GM21360 (cell line): ENCODE measurements at regions not wholly inside any gene's neighbourhood (a gene's known extent, or its start where the extent isn't known, plus 50 kb on each side); places are given as distances from the start of the nearest gene placed in this dataset.
"Not testable (repeated sequence)": the region's sequence is repeated elsewhere in the genome, so short reads cannot be mapped to it uniquely, and the experiment has no call there.

Source experiments
- ATAC-seq: cut with Tn5 transposase; IDR thresholded peaks from one replicate; pipeline ENCODE4 v1.9.1; 2021; ENCODE audit warnings: mild to moderate bottlenecking, moderate library complexity; ENCODE audit not compliant: unreplicated experiment

DNA sequence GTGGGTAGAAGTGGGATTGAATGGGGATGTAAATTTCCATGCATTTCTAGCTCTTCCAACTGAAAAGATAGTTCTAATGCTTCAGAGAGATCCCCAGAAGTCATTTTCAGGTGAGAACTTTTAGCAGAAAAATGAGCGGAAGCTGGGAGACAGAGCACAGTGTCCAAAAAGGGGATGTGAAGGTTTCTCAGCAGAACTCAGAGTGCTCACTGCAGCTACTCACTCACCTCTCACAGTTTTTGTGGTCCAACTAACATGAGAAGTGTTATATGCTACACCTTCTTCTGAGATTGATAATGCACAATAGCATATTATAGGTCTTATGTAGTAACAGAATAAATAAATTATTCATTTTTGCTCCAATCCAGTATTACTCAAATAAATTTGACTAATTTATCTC lies 519.2 kb upstream of the HS3ST5 start:
- ATAC-seq = no peak

DNA sequence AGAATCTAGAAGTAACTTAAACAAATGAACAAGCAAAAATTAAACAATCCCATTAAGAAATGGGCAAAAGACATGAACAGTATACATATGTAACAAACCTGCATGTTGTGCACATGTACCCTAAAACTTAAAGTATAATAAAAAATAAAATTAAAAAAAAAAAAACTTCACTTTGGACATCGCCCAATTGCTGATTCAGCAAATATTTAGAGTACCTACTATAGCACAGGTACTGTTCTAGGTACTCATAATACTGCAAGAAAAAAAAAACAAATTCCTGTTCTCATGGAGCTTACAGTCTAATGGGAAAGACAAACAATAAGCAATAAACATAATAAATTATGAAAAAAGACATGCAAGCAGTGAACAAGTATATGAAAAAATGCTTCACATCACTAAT lies 501.5 kb upstream of the HS3ST5 start:
- ATAC-seq = no peak

DNA sequence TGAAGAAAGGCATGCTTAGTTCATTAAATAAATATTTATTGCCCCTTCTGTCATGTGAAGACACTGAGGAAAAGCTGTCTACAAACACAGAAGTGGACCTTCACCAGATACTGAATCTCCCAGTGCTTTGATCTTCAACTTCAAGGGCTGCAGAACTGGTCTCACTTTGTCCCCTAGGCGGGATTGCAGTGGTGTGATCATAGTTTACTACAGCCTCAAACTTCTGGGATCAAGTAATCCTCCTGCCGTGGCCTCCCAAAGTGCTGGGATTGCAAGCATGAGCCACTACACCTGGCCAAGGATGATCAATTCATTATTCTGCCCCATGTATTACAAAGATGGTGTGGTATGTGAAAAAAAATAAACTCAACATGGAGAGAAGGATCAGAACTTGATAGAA lies 496.2 kb upstream of the HS3ST5 start:
- ATAC-seq = no peak

DNA sequence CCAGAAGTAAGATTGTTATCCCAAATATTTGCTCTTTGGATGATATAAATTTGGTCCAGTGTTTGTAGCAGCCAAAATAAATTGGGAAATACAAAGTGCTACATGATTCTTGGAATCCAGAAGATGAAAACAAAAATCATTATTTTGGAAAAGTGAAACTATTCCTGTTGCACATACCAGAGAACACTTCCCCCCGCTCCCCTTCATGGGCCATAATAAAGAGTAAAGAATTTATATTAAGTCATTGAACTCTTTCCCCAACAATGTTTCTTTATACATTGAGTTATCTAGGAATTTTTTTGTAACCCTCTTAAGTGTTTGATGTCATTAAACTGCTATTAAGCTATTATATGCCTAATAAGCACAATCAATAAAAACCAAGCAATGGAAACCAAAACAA lies 490.4 kb upstream of the HS3ST5 start:
- ATAC-seq = no peak

DNA sequence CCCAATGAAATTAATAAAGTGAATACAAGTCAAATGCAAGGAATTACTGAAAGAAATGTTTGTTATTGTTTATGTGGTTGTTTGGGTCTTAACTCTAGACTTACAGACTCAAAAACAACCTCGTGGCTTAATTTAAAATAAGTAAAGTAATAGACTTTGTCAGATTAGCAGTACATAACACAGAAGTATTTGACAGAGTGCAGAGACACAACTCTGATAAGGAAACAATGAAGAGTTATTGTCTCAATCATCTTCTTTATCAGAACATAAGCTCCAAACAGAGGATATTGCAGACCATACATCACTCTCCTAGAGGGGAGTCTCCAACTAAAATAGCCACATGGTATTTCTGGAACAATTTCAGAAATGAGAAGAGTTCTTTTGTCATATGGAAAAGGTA lies 487.7 kb upstream of the HS3ST5 start:
- no peak for ATAC-seq

DNA sequence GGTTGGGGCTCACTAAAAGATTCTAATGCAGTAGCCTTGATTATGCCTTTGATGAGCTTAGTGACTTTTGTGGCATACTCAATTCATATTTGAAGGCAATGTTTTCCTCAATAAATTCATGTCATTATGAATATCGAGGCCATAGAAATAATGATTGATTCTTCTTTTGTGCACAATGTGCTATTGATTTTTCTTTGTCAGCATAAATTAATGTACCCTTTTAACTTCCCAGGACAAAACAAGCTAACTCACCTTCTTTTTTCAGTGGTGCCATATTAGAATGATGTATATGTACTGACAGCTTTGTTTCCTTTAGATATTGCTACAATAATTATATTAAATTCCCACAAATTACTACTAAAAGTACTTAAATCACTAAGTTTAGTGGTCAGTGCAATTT lies 484.3 kb upstream of the HS3ST5 start:
- ATAC-seq = no peak

DNA sequence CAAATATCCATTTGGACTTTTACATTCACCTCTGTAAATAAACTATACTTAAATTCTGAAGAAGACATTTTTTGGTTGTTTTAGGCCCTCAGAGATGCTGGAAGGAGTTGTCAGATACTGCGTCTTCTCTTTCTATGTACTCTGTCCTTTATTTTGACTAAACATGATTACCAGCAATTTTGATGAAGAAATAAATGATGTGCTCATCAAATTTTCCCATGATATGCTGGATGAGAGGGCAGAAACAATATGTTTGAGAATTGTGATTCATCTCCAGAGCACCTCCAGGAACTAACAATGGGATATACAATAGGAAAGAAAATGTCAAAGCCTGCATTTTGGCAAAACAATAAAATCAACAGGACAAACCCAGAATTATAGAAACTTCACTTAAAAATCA lies 481.6 kb upstream of the HS3ST5 start:
- ATAC-seq = no peak

DNA sequence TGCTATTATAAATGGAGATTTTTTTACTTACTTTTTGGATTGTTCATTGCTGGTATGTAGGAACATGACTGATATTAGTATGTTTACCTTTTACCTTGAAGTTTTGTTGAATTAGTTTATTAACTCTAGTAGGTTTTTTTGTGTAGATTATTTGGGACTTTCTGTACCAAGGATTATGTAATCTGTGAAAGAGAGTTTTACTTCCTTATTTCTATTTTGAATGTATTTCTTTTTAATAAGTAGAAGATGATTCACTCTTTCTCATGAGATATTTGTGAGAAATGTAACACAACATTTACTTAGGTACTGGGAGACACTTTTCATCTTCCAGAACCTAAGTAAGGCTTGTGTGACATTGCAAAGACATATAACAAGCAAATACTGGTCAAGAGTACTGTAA lies 473.9 kb upstream of the HS3ST5 start:
- no peak for ATAC-seq

DNA sequence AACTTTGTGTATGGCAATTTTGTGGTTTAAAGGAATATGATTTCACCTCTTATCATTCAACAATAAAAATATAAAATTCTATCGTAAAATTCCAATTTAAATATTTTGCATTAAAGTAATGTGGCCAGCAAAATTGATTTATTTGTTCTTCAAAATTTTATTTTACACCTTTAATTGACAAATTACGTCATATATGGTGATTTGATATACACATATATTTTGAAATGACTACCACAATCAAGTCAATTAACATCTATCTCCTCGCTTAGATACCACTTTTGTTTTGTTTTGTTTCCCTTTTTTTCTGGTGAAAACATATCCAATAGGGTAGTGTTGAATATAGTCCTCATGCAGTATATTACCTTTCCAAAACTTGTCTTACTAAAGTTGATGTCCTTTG lies 467.6 kb upstream of the HS3ST5 start:
- no peak for ATAC-seq

DNA sequence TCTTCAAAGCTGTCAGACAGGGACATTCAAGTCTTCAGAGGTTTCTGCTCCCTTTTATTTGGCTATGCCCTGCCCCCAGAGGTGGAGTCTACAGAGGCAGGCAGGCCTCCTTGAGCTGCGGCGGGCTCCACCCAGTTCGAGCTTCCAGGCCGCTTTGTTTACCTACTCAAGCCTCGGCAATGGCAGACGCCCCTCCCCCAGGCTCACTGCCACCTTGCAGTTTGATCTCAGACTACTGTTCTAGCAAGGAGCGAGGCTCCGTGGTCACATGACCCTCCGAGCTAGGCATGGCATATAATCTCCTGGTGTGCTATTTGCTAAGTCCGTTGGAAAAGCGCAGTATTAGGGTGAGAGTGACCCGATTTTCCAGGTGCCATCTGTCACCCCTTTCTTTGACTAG lies 462.6 kb upstream of the HS3ST5 start:
- ATAC-seq = not testable (repeated sequence)

DNA sequence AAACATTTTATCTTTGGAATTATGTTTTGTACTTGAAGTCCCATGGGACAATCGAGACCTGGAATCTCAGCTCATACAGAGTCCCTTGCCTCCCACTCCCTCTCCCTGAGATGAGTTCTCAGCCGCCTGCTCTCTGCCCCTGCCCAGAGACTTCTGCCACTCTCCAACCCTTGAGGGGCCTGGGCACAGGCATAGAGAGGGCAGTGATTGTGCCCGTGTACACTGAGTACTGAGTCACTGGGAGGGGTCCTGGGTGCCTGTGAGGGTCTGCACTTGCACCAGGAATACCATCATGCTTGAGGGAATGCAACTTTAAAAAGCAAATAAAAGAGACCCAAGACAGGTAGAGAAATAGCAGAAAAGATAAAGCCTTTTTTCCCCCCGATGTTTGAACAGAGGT lies 453.8 kb upstream of the HS3ST5 start:
- no peak for ATAC-seq

DNA sequence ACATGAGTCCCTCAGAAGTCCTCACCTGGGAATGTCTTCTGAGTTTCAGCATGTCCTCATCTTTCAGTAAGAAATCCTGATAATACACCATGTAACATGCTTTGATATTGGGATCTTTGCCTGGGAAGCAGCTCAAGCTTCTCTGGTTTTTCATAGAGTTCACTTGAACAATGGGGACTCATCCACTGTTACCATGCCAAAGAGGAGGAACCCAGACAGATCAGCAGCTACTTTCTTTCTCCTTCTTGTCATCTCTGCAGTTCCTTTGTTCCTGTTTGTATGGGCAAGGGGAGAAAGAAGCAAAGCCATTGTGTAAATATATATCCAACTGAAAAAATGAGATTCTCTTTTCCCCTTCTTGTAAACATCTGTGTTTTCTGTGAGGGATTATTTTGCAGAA lies 450.6 kb upstream of the HS3ST5 start:
- ATAC-seq = no peak

DNA sequence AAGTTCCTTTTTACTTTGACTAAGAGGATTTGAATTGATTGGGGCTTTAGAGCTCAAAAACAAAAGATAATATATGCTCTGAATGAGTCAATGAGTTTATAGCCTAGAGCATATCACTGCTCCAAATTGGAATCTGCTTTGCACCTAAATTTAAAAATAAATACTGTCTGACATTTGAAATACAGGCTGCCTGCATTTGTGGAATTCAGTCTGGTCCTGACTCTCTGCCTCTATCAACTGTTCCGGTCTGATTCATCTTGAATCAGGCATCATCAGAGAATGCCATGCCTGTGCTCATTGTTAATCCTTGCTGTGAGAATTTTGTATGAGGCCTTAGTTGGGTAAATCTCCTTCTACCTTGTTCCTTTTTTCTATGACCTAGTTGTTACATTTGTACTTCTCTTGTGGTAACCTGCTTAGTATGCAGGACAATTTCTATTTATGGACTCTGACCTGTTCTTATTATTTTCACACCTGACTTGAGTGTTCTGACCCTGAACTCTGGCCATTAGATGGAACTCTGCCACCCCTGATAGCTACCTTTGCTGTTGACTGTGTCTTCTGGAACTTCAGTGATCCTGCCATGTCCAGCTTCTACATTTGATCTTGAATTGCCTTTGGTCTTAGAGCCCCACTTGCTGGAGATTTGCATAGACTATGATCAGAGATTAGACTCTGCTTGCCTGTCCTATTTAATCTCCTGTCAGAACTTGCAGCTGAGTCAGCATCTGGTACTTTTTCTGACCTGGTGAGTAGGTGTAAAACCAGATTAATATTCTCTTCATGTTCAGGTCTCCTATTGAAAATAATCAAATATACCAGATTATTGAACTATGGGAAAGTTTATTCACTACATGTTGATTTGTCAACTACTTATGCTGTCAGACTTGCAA lies 442.7 kb upstream of the HS3ST5 start:
- ATAC-seq = no peak

DNA sequence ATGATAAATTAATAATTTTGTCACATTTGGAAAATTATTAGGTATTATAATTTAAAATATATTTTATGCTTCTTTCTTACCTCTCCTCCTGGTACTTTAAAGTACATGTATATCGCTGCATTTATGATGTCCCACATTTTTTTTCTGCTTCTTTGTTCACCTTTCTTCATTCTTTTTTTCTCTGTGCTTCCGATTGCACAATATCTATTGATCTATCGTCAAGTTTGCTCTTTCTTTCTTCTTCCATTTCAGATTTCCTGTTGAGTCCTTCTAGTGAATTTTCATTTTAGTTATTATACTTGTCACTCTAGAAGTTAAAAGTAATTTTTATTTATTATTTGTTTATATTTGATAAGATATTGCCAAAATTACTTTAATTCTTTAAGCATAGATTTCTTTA lies 441.0 kb upstream of the HS3ST5 start:
- ATAC-seq = no peak

DNA sequence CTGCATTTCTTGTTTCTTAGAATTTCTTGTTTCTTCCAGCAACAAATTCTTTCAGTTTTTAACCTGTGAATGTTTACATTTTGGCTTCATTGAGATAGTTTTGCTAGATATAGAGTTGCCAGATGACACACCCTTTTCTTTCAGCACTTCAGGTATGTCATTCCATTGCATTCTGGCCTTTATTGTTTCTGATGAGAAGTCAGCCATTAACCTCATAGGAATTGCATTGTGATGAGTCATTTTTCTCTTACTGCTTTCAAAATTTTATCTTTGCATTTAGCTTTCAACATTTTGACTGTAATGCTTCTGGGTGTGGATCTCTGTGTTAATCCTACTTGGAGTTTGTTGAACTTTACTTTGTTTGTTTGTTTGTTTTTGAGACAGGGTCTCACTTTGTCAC lies 440.3 kb upstream of the HS3ST5 start:
- ATAC-seq = no peak

DNA sequence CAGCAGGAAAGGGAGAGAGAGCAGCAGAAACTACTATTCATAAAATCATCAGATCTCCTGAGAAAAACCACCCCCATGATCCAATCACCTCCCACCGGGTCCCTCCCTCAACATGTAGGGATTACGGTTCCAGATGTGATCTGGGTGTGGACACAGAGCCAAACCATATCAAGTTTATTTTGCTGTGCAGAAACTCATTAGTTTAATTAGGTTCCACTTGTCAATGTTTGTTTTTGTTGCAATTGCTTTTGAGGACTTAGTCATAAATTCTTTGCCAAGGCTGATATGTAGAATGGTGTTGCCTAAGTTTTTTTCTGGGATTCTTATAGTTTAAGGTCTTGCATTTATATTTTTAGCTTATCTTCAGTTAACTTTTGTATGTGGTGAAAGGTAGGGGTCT lies 422.0 kb upstream of the HS3ST5 start:
- ATAC-seq = no peak

DNA sequence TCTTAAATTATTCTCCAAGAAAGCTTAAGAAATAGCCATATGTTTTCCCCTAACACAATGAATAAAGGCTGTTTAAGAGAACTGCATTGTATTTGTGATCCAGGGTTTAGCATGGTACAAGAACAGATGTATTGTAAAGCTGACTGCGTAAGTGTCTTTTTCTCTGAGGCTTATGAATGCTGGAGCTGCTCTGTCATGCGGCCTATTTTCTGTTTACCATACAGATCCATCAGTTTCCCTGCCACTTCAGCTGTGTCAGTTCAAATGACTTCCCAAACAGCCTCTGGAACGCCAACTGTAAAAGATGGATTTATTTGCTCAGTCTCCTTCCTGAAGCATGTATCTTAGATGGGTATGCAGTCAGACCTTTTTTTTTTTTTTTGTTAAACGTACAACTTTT lies 419.3 kb upstream of the HS3ST5 start:
- ATAC-seq = no peak

DNA sequence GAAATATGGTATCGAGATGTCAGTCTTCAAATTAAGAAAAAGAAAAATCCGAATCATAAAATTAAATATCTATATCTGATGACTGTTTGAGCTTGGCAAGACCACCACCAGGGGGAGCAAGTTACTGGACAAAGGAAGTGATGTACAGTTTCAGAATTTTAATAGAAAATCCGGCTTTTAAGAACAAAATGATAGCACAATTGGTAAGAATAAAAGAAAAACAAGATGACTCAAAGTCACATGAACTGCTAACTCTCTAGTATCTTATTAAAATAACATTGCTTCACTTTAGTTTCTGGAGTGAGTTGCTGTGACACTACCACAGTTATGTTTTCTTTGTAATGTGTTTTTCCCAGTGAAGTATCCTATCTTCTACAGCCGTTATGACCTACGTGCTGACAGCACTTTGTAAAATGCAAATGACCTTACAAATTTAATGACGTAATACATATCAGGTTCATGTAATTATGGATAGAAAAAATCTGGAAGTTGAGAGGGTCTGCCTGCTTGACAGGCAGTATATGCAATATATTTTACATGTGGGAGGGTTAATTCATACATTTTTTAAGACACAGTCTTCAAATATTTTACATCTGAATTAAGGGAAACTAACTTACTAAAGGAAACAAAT lies 405.3 kb upstream of the HS3ST5 start:
- no peak for ATAC-seq

DNA sequence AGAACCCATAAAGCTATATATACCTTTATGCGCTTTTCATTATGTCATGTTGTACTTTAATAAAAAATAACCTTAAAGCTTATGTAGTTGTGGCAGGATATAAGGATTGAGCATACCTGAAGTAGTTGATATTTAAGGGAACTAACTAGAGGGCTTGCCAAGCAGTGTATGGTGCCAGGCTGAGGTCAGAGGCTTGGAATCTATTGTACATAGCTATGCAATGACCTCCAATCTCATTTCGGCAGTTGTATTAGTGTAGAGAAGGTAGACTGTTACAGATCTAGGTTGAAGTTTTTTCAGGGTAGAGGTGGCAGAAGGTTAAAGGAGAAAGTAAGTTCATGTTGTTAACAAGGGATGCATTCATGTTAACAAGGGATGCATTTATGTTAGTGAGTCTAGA lies 397.7 kb upstream of the HS3ST5 start:
- ATAC-seq = no peak

DNA sequence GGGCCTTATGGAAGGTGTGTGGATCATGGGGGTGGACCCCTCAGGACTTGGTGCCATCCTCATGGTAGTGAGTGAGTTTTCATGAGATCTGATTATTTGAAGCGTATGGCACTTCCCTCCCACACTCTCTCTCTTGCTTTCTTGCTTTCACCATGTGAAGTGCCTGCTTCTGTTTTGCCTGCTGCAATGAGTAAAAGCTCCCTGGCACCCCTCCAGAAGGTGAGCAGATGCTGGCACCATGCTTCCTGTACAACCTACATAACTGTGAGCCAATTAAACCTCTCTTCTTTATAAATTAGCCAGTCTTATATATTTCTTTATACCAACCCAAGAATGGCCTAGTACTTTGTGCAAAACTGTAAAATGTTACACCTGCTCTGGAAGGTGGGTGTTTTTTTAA lies 396.8 kb upstream of the HS3ST5 start:
- no peak for ATAC-seq

DNA sequence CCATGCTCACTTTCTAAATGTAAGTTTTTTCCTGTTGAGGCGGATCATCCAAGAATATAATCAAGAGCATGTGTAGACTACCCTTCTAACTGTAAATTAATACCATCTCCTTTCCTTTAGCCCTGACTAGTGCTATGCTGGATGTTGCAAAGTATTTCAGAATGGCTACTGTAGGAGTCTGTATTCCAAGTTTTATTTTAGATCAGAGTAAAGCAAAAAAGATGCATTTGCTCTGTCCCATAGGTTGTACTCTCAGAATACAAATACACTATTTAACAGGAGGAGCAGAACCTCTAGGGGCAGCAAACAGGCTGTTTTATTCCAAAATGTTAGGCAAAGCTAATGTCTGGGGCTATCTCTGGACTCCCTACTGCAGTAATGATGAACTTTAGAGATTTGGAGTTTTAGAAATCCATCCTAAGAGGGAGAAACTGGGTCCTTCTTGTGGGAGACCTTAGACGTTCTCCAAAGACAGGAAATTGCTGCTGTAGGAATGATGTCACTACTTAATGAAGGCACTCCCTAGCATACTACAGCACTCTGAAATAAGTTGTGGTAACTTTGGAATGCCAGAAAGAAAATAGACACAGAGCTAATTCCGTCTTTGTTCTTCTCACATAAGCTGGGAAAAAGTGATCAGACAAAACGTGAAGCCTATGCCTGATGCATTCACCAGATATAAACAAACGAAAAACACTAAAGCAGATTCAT lies 392.4 kb upstream of the HS3ST5 start:
- no peak for ATAC-seq

DNA sequence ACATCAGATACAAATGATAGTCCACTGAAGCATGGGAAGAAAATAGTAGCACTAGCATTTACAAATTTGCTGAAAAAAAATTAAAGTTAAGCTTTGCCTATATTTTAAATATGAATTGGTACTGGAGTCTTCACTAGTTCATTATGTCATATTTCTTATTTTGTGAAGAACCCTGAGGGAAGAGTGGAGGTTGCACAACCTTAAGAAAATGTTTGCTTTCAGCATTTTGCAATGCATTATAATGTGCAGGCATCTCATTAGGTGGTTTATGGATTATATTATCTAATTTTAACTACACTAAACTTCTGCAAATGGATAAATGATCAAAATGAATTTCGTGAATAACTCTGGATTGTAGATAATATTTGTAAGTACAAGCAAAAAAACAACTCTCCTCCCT lies 390.8 kb upstream of the HS3ST5 start:
- no peak for ATAC-seq
